DMS114 treated with DMSO at 0.1 percent for 48 hours (cell line): ENCODE measurements at regions not wholly inside any gene's neighbourhood (a gene's known extent, or its start where the extent isn't known, plus 50 kb on each side); places are given as distances from the start of the nearest gene placed in this dataset.

Experiments used
- DNase-seq: peaks from one replicate; lab custom pipeline; 2025; ENCODE audit not compliant: unreplicated experiment; lab: John Stamatoyannopoulos, UW

DNA sequence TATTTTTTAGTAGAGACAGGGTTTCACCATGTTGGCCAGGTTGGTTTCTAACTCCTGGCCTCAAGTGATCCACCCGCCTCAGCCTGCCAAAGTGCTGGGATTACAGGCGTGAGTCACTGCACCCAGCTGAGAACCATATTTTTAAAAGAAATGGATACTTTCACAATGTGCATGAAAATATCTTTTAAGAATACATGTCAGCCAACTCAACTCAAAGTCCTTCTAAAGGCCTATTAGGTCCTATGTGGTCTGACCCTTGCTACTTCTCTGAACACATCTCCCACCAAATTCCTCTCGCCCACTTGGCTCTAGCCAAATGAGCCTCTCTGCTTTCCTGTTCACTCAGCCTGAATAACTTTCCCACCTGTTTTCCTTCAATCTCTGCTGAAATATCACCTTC lies 119.6 kb downstream of the MTX2 start:
- no peak for DNase-seq

DNA sequence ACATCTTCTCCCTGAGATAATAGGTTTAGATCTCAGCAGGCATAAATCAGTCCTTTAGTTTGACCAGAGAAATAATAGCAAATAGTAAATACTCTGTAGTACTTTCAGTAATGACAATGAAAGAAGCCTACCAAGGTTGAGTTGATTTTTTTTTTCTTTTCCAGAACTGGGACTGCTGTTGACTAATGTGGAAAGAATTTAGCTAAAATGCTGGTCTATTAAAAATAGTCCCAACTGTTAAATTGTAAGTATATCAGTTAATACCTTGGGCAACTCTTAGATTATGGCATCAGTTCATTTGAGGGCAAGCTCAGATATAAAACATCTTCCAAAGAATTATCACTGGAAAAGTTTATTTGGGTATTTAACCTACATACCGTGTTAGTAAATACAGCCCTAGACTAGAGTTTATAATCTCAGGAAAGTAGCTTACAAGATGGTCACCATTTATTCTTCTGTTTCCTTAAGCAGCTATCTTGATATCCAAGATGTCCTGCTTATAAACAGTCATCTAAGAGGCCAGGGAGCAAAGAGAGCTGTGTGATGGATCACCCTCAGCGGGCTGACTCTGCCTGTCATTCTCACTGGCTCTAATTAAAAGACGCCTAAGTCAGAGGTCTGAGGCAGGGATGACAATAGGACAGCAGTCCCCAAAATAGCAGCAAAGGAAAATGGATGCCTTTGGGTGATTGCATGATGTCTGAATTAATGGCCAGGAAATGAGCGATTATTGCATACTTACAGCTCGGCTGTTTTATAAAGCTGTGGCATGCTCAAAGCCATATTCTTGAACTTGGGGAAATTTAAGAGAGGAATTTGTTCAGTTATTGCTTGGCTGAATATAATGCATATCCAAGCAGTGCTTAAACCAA lies 121.3 kb downstream of the MTX2 start:
- no peak for DNase-seq

DNA sequence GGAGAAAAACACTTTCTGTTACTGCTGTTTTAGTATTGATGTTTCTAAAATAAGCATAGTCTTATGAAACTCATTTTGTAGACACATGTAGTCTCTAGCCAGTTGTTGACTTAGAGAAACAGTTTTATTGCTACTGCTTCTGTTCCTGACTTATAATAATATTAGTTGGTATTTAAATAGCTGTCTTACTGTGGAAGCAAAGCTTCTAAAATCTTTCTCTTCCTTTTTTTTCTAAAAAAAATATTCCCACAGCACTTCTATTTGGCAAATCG lies 121.8 kb downstream of the MTX2 start:
- DNase-seq: no peak

GRCh38 chr2:176392249-176392648 lies 123.0 kb downstream of the MTX2 start:
- no peak for DNase-seq

- DNase-seq: no peak
These were observed 123.6 kb downstream of the MTX2 start for GRCh38 chr2:176392744-176393414.

DNA sequence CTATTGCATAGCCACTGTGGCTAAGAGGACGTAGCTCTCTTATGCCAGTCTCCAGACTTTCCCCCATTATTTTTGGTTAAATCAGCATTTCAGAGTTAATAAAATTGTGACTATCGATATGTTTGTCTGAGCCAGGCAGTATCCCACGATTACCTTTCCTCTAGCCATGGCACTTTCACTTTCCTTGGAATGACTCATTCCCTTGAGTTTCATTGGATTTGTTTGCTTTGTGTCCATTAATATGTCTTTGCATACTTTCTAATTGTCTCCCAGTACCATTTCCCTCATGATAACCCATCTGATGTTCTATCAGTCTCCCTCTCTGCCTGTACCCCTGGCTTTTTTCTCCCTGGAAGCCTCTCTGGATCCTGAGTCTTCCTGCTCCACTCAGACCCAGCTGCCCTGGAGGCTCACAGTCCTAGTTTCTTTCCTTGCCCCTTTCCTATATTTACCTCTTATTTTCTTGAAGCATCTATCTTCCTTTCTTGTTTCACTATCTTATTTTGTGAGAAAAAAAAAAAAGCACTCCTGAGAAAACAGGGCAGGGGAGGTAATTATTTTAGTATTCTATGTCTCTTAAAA lies 126.1 kb downstream of the MTX2 start:
- DNase-seq: no peak

GRCh38 chr2:176398243-176399073 lies 129.2 kb downstream of the MTX2 start:
- DNase-seq: no peak

GRCh38 chr2:176399074-176399598 lies 129.9 kb downstream of the MTX2 start:
- no peak for DNase-seq

- no peak for DNase-seq
These were observed 136.2 kb downstream of the MTX2 start for GRCh38 chr2:176405477-176405876.

- no peak for DNase-seq
These were observed 138.5 kb downstream of the MTX2 start for GRCh38 chr2:176407706-176408105.

DNA sequence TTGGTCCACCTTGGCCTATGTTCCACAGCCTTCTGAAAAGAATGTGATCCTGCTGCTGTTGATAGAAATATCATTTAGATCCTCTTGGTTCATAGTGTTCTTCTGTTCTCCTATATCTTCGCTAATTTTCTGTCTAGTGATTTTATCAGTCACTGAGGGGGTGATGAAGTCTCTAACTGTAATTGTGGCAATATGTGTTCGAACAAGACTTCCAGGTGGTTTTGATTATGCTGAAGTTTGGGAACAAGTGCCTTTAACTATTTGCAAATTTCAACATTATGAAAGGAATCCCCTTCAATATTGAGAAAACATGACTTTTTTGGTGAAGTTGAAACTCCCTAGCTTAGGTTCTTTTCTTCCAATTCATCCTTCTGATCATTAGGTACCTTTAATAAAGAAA lies 140.4 kb downstream of the MTX2 start:
- DNase-seq: no peak

DNA sequence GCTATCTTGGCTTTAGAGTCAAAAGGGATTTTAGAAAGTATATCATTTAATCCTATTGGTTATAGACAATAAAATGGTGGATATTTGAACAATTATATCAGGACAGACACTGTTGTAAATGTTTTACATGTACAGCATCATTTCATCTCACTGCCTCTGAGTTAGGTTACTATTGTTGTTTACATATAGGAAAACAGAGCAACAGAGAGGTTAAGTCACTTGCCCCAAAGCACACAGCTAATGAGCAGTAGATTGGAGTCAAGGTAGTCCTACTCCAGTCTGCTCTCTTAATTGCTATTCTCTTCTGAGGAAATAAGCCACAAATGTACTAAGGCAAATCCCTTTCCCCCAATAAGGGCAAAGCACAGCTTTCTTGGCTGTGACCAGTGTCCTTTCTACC lies 142.9 kb downstream of the MTX2 start:
- no peak for DNase-seq

DNA sequence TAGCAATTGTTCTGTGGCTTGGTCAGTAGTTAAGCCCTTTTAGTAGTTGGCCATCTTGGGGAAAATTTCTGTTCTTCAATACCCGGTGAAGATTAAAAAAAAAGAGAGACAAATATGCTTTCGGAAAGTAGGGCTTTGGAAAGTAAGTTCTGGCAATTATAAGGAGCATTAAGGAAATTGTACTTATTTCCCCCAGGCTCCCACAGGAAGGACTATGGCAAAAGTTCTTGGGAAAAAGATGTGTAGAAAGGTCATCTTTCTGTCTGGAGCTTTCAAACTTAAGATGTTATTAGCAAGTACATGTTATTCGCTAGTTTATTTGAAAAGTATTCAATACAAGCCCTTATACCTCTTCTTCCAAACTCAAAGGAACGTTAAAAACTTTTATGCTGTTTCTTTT lies 144.5 kb downstream of the MTX2 start:
- DNase-seq: no peak

DNA sequence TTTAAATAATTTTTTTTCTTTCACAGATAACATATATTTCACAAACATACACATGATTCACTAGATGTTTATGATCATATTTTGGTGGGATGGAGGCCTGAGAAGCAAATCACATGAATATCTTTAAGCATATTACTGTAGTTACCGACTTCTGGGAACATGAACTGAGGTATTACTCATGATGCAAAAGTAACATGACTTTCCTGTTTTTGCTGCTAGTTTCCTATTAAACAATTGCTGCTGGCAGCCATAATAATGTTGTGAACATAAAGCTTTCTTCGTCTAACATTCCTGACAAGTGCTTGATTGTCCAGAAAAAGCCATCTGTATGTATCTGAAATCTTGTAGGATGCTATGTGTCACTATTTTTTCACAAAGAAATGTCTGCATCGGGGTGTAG lies 145.4 kb downstream of the MTX2 start:
- no peak for DNase-seq

GRCh38 chr2:176415174-176415895 lies 146.1 kb downstream of the MTX2 start:
- no peak for DNase-seq

- DNase-seq: no peak
These were observed 146.8 kb downstream of the MTX2 start for GRCh38 chr2:176415937-176416499.

DNA sequence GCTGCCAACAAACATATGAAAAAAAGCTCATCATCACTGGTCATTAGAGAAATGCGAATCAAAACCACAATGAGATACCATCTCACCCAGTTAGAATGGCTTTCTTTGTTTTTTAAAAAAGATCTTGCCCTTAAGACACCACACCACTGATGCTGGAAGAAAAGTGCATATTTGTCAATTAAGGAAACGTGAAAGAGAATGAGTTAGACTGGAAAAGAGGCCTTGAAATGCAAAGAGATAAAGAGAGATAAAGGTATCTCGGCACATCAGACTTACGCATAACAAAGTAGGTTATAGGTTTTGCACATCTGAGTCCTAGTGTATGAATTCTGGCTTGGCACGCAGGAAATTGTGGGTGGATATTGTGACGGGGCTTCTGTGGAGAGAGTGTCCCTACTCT lies 149.5 kb downstream of the MTX2 start:
- DNase-seq: no peak

DNA sequence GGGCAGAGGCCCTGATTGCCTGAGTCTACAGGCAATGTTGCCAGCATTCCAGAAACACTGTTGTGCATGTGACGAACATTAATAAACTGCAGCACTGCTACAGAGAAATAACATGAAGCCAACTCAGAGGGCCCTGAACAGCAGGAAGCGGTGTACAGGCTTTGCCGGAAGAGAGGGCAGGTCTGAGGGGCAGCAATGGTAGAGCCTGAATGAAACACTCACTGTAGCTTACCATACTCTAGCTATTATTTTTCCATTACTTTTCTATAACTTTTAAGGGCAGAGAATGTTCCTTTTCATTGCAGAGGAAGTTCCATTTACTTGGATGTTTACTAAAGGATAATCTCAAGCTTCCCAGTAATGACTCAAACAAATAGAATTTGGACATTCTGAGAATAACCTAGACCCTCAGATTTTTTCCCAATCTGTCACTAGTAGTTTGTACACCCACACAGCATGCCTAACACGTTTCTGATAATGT lies 150.4 kb downstream of the MTX2 start:
- no peak for DNase-seq

- no peak for DNase-seq
These were observed 152.2 kb downstream of the MTX2 start for GRCh38 chr2:176421297-176422050.
